ENCODE measurements at regions not wholly inside any gene's neighbourhood (a gene's known extent, or its start where the extent isn't known, plus 50 kb on each side); places are given as distances from the start of the nearest gene placed in this dataset.

DNA sequence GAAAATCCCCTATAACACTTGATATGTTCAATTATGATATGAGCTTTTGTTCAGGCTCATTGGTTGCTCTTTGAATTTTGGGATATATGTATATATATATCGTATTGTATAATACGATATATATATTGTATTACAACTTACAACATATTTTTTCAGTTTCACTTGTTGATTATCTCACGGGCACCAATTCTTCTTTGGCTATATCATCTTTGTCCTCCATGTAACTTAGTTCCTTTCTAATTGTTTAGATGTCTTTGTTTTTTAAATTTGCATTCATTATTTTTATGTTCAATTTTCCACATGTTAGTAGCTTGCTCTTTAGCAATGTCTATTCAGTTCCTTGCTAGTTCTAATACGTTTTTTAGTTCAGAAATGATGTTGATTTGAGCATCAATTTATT is 150.0 kb downstream of the BACH1 start:
- Histone ChIP-seq H3K14ac (ENCODE audit: low read length) (no peak overlapping the region), H3K4me1 (ENCODE audit: control insufficient read depth in 2 of 2, insufficient read depth in 1 of 2, low read depth in 1 of 2, low read length in 2 of 2) (no peaks in the 10 kb centered on the region), H3K23ac (ENCODE audit: low read depth, low read length, poor library complexity) (no peak overlapping the region), H3K36me3 (replicated peaks in 1 of 2; ENCODE audit: control insufficient read depth in 2 of 2, insufficient read depth in 2 of 2, low read length in 2 of 2) (no peaks in the 10 kb centered on the region), H3K18ac (ENCODE audit: low read length) (no peak overlapping the region), H3K4me2 (ENCODE audit: insufficient read depth, low read length, poor library complexity, severe bottlenecking) (no peak overlapping the region), H4K91ac (ENCODE audit: low read depth, low read length, poor library complexity) (no peak overlapping the region), H3K4ac (ENCODE audit: low read length) (no peak overlapping the region), H2AFZ (ENCODE audit: low read length) (no peak overlapping the region), H4K8ac (ENCODE audit: low read depth, low read length) (no peak overlapping the region), H2BK120ac (ENCODE audit: low read depth, low read length) (no peak overlapping the region), H3K79me1 (ENCODE audit: low read depth, low read length) (no peaks in the 10 kb centered on the region), H3K9me3 (replicated peaks in 1 of 2; ENCODE audit: control insufficient read depth in 2 of 2, insufficient read depth in 1 of 2, low read depth in 1 of 2, low read length in 2 of 2) (no peaks in the 10 kb centered on the region), H2BK5ac (ENCODE audit: low read length) (no peak overlapping the region), H2AK5ac (ENCODE audit: low read depth, low read length) (no peak overlapping the region), H3K4me3 (ENCODE audit: low read length in 2 of 2) (no peak overlapping the region), H3K9ac (ENCODE audit: low read depth, low read length, poor library complexity) (no peak overlapping the region), H2BK15ac (ENCODE audit: low read length) (no peak overlapping the region), H3K27me3 (ENCODE audit: control insufficient read depth in 3 of 3, insufficient read depth in 3 of 3, low read depth in 1 of 3, low read length in 3 of 3) (no peaks in the 10 kb centered on the region), H2BK12ac (ENCODE audit: low read length) (no peak overlapping the region), H3K27ac (replicated peaks; ENCODE audit: low read length) (no peak overlapping the region)
- no peak for DNase-seq (ENCODE audit: low spot score)
- no CpG with 5 or more reads among the region's 4 CpGs for WGBS, 2 donors (ENCODE audit: extremely low coverage in 2 of 2, insufficient read length in 2 of 2, insufficient replicate concordance in 1 of 2)

DNA sequence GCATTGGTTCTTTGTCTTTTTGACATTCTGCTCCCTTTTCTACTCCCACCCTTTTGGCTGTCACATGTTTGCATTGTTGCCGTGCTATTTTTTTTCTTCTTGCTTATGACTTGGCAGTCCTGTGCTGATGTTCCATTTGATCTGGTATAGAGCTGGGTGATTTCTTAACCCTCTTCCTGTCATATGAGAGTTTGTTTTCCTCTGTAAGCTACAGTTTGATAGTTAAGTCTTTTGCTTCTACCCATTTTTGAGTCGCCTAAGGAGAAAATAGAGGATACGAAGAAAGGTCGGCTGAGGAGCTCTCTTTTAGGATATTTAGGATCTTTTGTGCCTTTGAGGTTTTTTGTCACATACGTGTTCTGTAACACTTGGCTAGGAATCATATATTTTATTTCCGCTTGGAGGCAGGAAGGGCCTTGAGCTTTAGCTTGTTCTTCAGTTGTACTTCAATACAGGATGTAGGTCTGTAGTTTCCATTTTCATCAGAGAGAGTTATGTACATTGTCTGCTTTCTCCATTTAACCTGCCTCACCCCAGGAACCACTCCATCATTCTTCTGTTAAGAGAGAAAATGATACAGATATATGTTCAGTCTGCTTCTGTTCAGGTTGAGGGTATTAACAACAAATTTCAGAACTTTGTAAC is 150.7 kb downstream of the BACH1 start:
- Histone ChIP-seq H3K14ac (ENCODE audit: low read length) (no peak overlapping the region), H3K79me1 (ENCODE audit: low read depth, low read length) (no peaks in the 10 kb centered on the region), H2BK120ac (ENCODE audit: low read depth, low read length) (no peak overlapping the region), H3K4me2 (ENCODE audit: insufficient read depth, low read length, poor library complexity, severe bottlenecking) (no peak overlapping the region), H3K36me3 (replicated peaks in 1 of 2; ENCODE audit: control insufficient read depth in 2 of 2, insufficient read depth in 2 of 2, low read length in 2 of 2) (no peaks in the 10 kb centered on the region), H3K9me3 (replicated peaks in 1 of 2; ENCODE audit: control insufficient read depth in 2 of 2, insufficient read depth in 1 of 2, low read depth in 1 of 2, low read length in 2 of 2) (no peaks in the 10 kb centered on the region), H2BK12ac (ENCODE audit: low read length) (no peak overlapping the region), H3K4ac (ENCODE audit: low read length) (no peak overlapping the region), H3K4me1 (ENCODE audit: control insufficient read depth in 2 of 2, insufficient read depth in 1 of 2, low read depth in 1 of 2, low read length in 2 of 2) (no peaks in the 10 kb centered on the region), H2AFZ (ENCODE audit: low read length) (no peak overlapping the region), H3K27me3 (ENCODE audit: control insufficient read depth in 3 of 3, insufficient read depth in 3 of 3, low read depth in 1 of 3, low read length in 3 of 3) (no peaks in the 10 kb centered on the region), H3K23ac (ENCODE audit: low read depth, low read length, poor library complexity) (no peak overlapping the region), H3K18ac (ENCODE audit: low read length) (no peak overlapping the region), H2BK15ac (ENCODE audit: low read length) (no peak overlapping the region), H3K27ac (replicated peaks; ENCODE audit: low read length) (no peak overlapping the region), H2AK5ac (ENCODE audit: low read depth, low read length) (no peak overlapping the region), H3K9ac (ENCODE audit: low read depth, low read length, poor library complexity) (no peak overlapping the region), H3K4me3 (ENCODE audit: low read length in 2 of 2) (no peak overlapping the region), H4K8ac (ENCODE audit: low read depth, low read length) (no peak overlapping the region), H4K91ac (ENCODE audit: low read depth, low read length, poor library complexity) (no peak overlapping the region), H2BK5ac (ENCODE audit: low read length) (no peak overlapping the region)
- no peak for DNase-seq (ENCODE audit: low spot score)
- no CpG with 5 or more reads among the region's 6 CpGs for WGBS, 2 donors (ENCODE audit: extremely low coverage in 2 of 2, insufficient read length in 2 of 2, insufficient replicate concordance in 1 of 2)

DNA sequence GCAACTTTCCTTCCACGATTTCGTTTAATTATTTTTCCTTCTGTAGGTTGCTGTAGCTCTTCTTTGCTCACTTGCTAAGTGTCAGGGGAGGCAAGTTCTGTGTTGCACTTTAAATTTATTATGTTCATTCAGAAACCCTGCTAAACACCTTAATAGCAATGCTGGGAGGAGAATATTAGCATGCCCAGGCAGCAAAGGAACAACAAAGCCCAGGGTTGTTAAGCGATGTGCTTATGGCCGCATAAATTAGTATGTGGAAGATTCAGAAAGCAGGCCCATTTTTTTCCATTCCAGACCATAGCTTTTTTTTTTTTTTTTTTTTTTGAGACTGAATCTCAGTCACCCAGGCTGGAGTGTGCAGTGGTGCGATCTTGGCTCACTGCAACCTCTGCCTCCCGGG is 151.3 kb downstream of the BACH1 start:
- no peaks in the 10 kb centered on the region for H3K27me3 ChIP-seq (ENCODE audit: control insufficient read depth in 3 of 3, insufficient read depth in 3 of 3, low read depth in 1 of 3, low read length in 3 of 3)
- DNase-seq (ENCODE audit: low spot score) = no peak
- H3K27ac ChIP-seq (replicated peaks; ENCODE audit: low read length) = no peak overlapping the region
- H4K8ac ChIP-seq (ENCODE audit: low read depth, low read length) = no peak overlapping the region
- no peak overlapping the region for H3K18ac ChIP-seq (ENCODE audit: low read length)
- H3K9ac ChIP-seq (ENCODE audit: low read depth, low read length, poor library complexity) = no peak overlapping the region
- no peak overlapping the region for H3K4me2 ChIP-seq (ENCODE audit: insufficient read depth, low read length, poor library complexity, severe bottlenecking)
- no peak overlapping the region for H2AFZ ChIP-seq (ENCODE audit: low read length)
- no peaks in the 10 kb centered on the region for H3K79me1 ChIP-seq (ENCODE audit: low read depth, low read length)
- H2BK5ac ChIP-seq (ENCODE audit: low read length) = no peak overlapping the region
- H3K23ac ChIP-seq (ENCODE audit: low read depth, low read length, poor library complexity) = no peak overlapping the region
- H2BK15ac ChIP-seq (ENCODE audit: low read length) = no peak overlapping the region
- no peak overlapping the region for H3K4me3 ChIP-seq (ENCODE audit: low read length in 2 of 2)
- no peak overlapping the region for H2BK120ac ChIP-seq (ENCODE audit: low read depth, low read length)
- H3K36me3 ChIP-seq (replicated peaks in 1 of 2; ENCODE audit: control insufficient read depth in 2 of 2, insufficient read depth in 2 of 2, low read length in 2 of 2) = no peaks in the 10 kb centered on the region
- no CpG with 5 or more reads among the region's 6 CpGs for WGBS, 2 donors (ENCODE audit: extremely low coverage in 2 of 2, insufficient read length in 2 of 2, insufficient replicate concordance in 1 of 2)
- H3K4ac ChIP-seq (ENCODE audit: low read length) = no peak overlapping the region
- H2BK12ac ChIP-seq (ENCODE audit: low read length) = no peak overlapping the region
- H4K91ac ChIP-seq (ENCODE audit: low read depth, low read length, poor library complexity) = no peak overlapping the region
- no peak overlapping the region for H2AK5ac ChIP-seq (ENCODE audit: low read depth, low read length)
- H3K4me1 ChIP-seq (ENCODE audit: control insufficient read depth in 2 of 2, insufficient read depth in 1 of 2, low read depth in 1 of 2, low read length in 2 of 2) = no peaks in the 10 kb centered on the region
- H3K14ac ChIP-seq (ENCODE audit: low read length) = no peak overlapping the region
- H3K9me3 ChIP-seq (replicated peaks in 1 of 2; ENCODE audit: control insufficient read depth in 2 of 2, insufficient read depth in 1 of 2, low read depth in 1 of 2, low read length in 2 of 2) = no peaks in the 10 kb centered on the region

DNA sequence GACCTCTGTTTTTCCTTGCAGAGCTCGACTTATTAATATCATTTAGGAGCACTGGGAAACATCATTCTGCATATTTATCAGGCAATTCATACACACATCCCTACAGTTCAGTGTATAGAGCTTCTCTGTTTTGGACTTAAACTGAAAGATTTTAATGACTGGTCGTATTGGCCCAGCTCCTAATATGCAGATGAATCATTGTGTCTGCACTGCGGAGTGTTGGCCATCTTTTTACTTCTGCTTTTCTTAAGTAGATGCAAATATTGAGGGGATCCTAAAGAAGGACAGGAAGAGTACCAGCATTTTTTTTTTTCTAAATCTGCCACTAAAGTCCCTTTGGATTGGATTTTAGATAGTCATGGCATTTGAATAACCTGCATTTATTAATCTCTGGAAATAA is 154.8 kb downstream of the BACH1 start:
- H3K4ac ChIP-seq (ENCODE audit: low read length) = no peak overlapping the region
- WGBS, 2 donors (ENCODE audit: extremely low coverage in 2 of 2, insufficient read length in 2 of 2, insufficient replicate concordance in 1 of 2) = no CpG with 5 or more reads among the region's 3 CpGs
- no peak overlapping the region for H3K4me3 ChIP-seq (ENCODE audit: low read length in 2 of 2)
- H3K9ac ChIP-seq (ENCODE audit: low read depth, low read length, poor library complexity) = no peak overlapping the region
- H4K91ac ChIP-seq (ENCODE audit: low read depth, low read length, poor library complexity) = no peak overlapping the region
- no peak overlapping the region for H2BK12ac ChIP-seq (ENCODE audit: low read length)
- H3K27me3 ChIP-seq (ENCODE audit: control insufficient read depth in 3 of 3, insufficient read depth in 3 of 3, low read depth in 1 of 3, low read length in 3 of 3) = no peaks in the 10 kb centered on the region
- no peak overlapping the region for H3K4me2 ChIP-seq (ENCODE audit: insufficient read depth, low read length, poor library complexity, severe bottlenecking)
- H2BK5ac ChIP-seq (ENCODE audit: low read length) = no peak overlapping the region
- H3K36me3 ChIP-seq (replicated peaks in 1 of 2; ENCODE audit: control insufficient read depth in 2 of 2, insufficient read depth in 2 of 2, low read length in 2 of 2) = no peaks in the 10 kb centered on the region
- no peaks in the 10 kb centered on the region for H3K79me1 ChIP-seq (ENCODE audit: low read depth, low read length)
- H3K9me3 ChIP-seq (replicated peaks in 1 of 2; ENCODE audit: control insufficient read depth in 2 of 2, insufficient read depth in 1 of 2, low read depth in 1 of 2, low read length in 2 of 2) = no peaks in the 10 kb centered on the region
- no peak overlapping the region for H2BK15ac ChIP-seq (ENCODE audit: low read length)
- no peak overlapping the region for H2BK120ac ChIP-seq (ENCODE audit: low read depth, low read length)
- no peaks in the 10 kb centered on the region for H3K4me1 ChIP-seq (ENCODE audit: control insufficient read depth in 2 of 2, insufficient read depth in 1 of 2, low read depth in 1 of 2, low read length in 2 of 2)
- H4K8ac ChIP-seq (ENCODE audit: low read depth, low read length) = no peak overlapping the region
- H3K27ac ChIP-seq (replicated peaks; ENCODE audit: low read length) = no peak overlapping the region
- H2AK5ac ChIP-seq (ENCODE audit: low read depth, low read length) = no peak overlapping the region
- H3K18ac ChIP-seq (ENCODE audit: low read length) = no peak overlapping the region
- H3K14ac ChIP-seq (ENCODE audit: low read length) = no peak overlapping the region
- H2AFZ ChIP-seq (ENCODE audit: low read length) = no peak overlapping the region
- DNase-seq (ENCODE audit: low spot score) = no peak
- H3K23ac ChIP-seq (ENCODE audit: low read depth, low read length, poor library complexity) = no peak overlapping the region

Measured in neuronal stem cell (in vitro differentiated cells).